Cardiac fibroblast (primary cell): ENCODE measurements at regions not wholly inside any gene's neighbourhood (a gene's known extent, or its start where the extent isn't known, plus 50 kb on each side); places are given as distances from the start of the nearest gene placed in this dataset.

Source experiments
- DNase-seq, 2 donors: peaks; one replicate each; pipeline versions ENCODE4 v3.0.0 to v3.0.0-alpha.2; 2010; ENCODE audit warnings: low read depth in 2 of 2
- H3K4me3 ChIP-seq, 2 donors: replicated peaks in 1 of 2; 1 replicate in 1 of 2; 2 replicates in 1 of 2; pipeline ENCODE4 v1.5.1; 2011; ENCODE audit warnings: low read depth in 2 of 2, low read length in 2 of 2, mild to moderate bottlenecking in 2 of 2, moderate library complexity in 1 of 2
- CTCF ChIP-seq: IDR thresholded peaks from one replicate; pipeline ENCODE4 v1.5.1; 2011; ENCODE audit warnings: low read depth, mild to moderate bottlenecking, low read length, inconsistent platforms

GRCh38 chr10:23945845-23946244 is 263.1 kb upstream of the KIAA1217 start:
- no peak overlapping the region for H3K4me3 ChIP-seq
- no peak for TF ChIP-seq CTCF
- DNase-seq: no peak

GRCh38 chr10:23951841-23952240 is 257.1 kb upstream of the KIAA1217 start:
- TF ChIP-seq CTCF: no peak
- no peak overlapping the region for H3K4me3 ChIP-seq
- DNase-seq: no peak

- no peak overlapping the region for H3K4me3 ChIP-seq
- DNase-seq: no peak
- no peak for TF ChIP-seq CTCF
Measured at GRCh38 chr10:23955456-23956225, 253.3 kb upstream of the KIAA1217 start.

- DNase-seq: no peak
- TF ChIP-seq CTCF: no peak
- H3K4me3 ChIP-seq: no peak overlapping the region
Measured at GRCh38 chr10:23965123-23965522, 243.8 kb upstream of the KIAA1217 start.

GRCh38 chr10:23965880-23966279 is 243.1 kb upstream of the KIAA1217 start:
- no peak for DNase-seq
- no peak overlapping the region for H3K4me3 ChIP-seq
- TF ChIP-seq CTCF: no peak

- H3K4me3 ChIP-seq: no peak overlapping the region
- no peak for TF ChIP-seq CTCF
- DNase-seq: no peak
Measured at GRCh38 chr10:23966504-23967051, 242.4 kb upstream of the KIAA1217 start.
